ENCODE measurements at regions not wholly inside any gene's neighbourhood (a gene's known extent, or its start where the extent isn't known, plus 50 kb on each side); places are given as distances from the start of the nearest gene placed in this dataset.

- no peaks in the 10 kb centered on the region for H3K27me3 Mint-ChIP-seq
- H3K4me3 Mint-ChIP-seq = no peak overlapping the region
- no peaks in the 10 kb centered on the region for H3K36me3 Mint-ChIP-seq (ENCODE audit: low read depth)
- H3K4me1 Mint-ChIP-seq = no peaks in the 10 kb centered on the region
- no peak for ATAC-seq
- H3K27ac Mint-ChIP-seq = no peak overlapping the region
- no peak for DNase-seq
- H3K9me3 Mint-ChIP-seq = no peaks in the 10 kb centered on the region
These were observed 1358.1 kb downstream of the EFNB2 start for GRCh38 chr13:105177265-105177900.

- Mint-ChIP-seq H3K4me3 (no peak overlapping the region), H3K36me3 (ENCODE audit: low read depth) (no peaks in the 10 kb centered on the region), H3K9me3 (no peaks in the 10 kb centered on the region)
These were observed 1365.0 kb downstream of the EFNB2 start for GRCh38 chr13:105170438-105170837.

GRCh38 chr13:105168295-105168694, 1367.2 kb downstream of the EFNB2 start:
- no peaks in the 10 kb centered on the region for H3K9me3 Mint-ChIP-seq
- no peak for ATAC-seq

More at GRCh38 chr13:105170438-105170837, 1365.0 kb downstream of the EFNB2 start:
- Mint-ChIP-seq H3K27ac (no peak overlapping the region), H3K27me3 (no peaks in the 10 kb centered on the region), H3K4me1 (no peaks in the 10 kb centered on the region)
- ATAC-seq (no peak), DNase-seq (no peak)

GRCh38 chr13:105167385-105167784, 1368.1 kb downstream of the EFNB2 start:
- ATAC-seq = no peak
- H3K27ac Mint-ChIP-seq = no peak overlapping the region
- no peak overlapping the region for H3K4me3 Mint-ChIP-seq
- H3K36me3 Mint-ChIP-seq (ENCODE audit: low read depth) = no peaks in the 10 kb centered on the region
- no peaks in the 10 kb centered on the region for H3K27me3 Mint-ChIP-seq
- DNase-seq = no peak
- no peaks in the 10 kb centered on the region for H3K4me1 Mint-ChIP-seq
- no peaks in the 10 kb centered on the region for H3K9me3 Mint-ChIP-seq

More at GRCh38 chr13:105168295-105168694, 1367.2 kb downstream of the EFNB2 start:
- DNase-seq = no peak
- Mint-ChIP-seq H3K36me3 (ENCODE audit: low read depth) (no peaks in the 10 kb centered on the region), H3K27me3 (no peaks in the 10 kb centered on the region), H3K27ac (no peak overlapping the region), H3K4me1 (no peaks in the 10 kb centered on the region), H3K4me3 (no peak overlapping the region)

GRCh38 chr13:105165449-105166125, 1369.9 kb downstream of the EFNB2 start:
- Mint-ChIP-seq H3K4me1 (no peaks in the 10 kb centered on the region), H3K4me3 (no peak overlapping the region), H3K36me3 (ENCODE audit: low read depth) (no peaks in the 10 kb centered on the region), H3K9me3 (no peaks in the 10 kb centered on the region), H3K27me3 (no peaks in the 10 kb centered on the region), H3K27ac (no peak overlapping the region)
- no peak for ATAC-seq
- DNase-seq = no peak

GRCh38 chr13:105159841-105160240, 1375.6 kb downstream of the EFNB2 start:
- Mint-ChIP-seq H3K36me3 (ENCODE audit: low read depth) (no peaks in the 10 kb centered on the region), H3K27me3 (no peaks in the 10 kb centered on the region), H3K4me3 (no peak overlapping the region), H3K4me1 (no peaks in the 10 kb centered on the region), H3K27ac (no peak overlapping the region), H3K9me3 (no peaks in the 10 kb centered on the region)
- no peak for ATAC-seq
- DNase-seq = no peak

GRCh38 chr13:105153611-105154010, 1381.9 kb downstream of the EFNB2 start:
- no peak for DNase-seq
- H3K4me1 Mint-ChIP-seq = no peaks in the 10 kb centered on the region

GRCh38 chr13:105151639-105152038, 1383.8 kb downstream of the EFNB2 start:
- H3K9me3 Mint-ChIP-seq = no peaks in the 10 kb centered on the region
- H3K36me3 Mint-ChIP-seq (ENCODE audit: low read depth) = no peaks in the 10 kb centered on the region
- ATAC-seq (no peak), DNase-seq (no peak)
- peaks cover 5% of the 10 kb centered on the region for H3K27me3 Mint-ChIP-seq
- H3K4me3 Mint-ChIP-seq = no peak overlapping the region
- H3K4me1 Mint-ChIP-seq = no peaks in the 10 kb centered on the region
- no peak overlapping the region for H3K27ac Mint-ChIP-seq

More at GRCh38 chr13:105153611-105154010, 1381.9 kb downstream of the EFNB2 start:
- Mint-ChIP-seq H3K27me3 (peaks cover 5% of the 10 kb centered on the region), H3K4me3 (no peak overlapping the region), H3K27ac (no peak overlapping the region), H3K9me3 (no peaks in the 10 kb centered on the region), H3K36me3 (ENCODE audit: low read depth) (no peaks in the 10 kb centered on the region)
- ATAC-seq = no peak

GRCh38 chr13:105147461-105147860, 1388.0 kb downstream of the EFNB2 start:
- Mint-ChIP-seq H3K4me1 (no peaks in the 10 kb centered on the region), H3K27me3 (peaks cover 5% of the 10 kb centered on the region), H3K4me3 (no peak overlapping the region), H3K9me3 (no peaks in the 10 kb centered on the region), H3K27ac (no peak overlapping the region), H3K36me3 (ENCODE audit: low read depth) (no peaks in the 10 kb centered on the region)
- no peak for ATAC-seq
- no peak for DNase-seq

GRCh38 chr13:105144936-105145335, 1390.5 kb downstream of the EFNB2 start:
- Mint-ChIP-seq H3K27ac (no peak overlapping the region), H3K9me3 (no peaks in the 10 kb centered on the region), H3K4me3 (no peak overlapping the region), H3K27me3 (no peaks in the 10 kb centered on the region), H3K4me1 (peaks cover 7% of the 10 kb centered on the region), H3K36me3 (ENCODE audit: low read depth) (no peaks in the 10 kb centered on the region)
- ATAC-seq = no peak
- no peak for DNase-seq

- no peaks in the 10 kb centered on the region for H3K27me3 Mint-ChIP-seq
- H3K4me3 Mint-ChIP-seq = no peak overlapping the region
- DNase-seq = no peak
- H3K4me1 Mint-ChIP-seq = peaks cover 17% of the 10 kb centered on the region
- ATAC-seq = no peak
- no peaks in the 10 kb centered on the region for H3K9me3 Mint-ChIP-seq
- H3K27ac Mint-ChIP-seq = no peak overlapping the region
- H3K36me3 Mint-ChIP-seq (ENCODE audit: low read depth) = no peaks in the 10 kb centered on the region
These were observed 1391.4 kb downstream of the EFNB2 start for GRCh38 chr13:105144020-105144419.

GRCh38 chr13:105142556-105142955, 1392.9 kb downstream of the EFNB2 start:
- Mint-ChIP-seq H3K9me3 (no peaks in the 10 kb centered on the region), H3K4me1 (peaks cover 19% of the 10 kb centered on the region), H3K4me3 (no peak overlapping the region), H3K27me3 (no peaks in the 10 kb centered on the region), H3K36me3 (ENCODE audit: low read depth) (no peaks in the 10 kb centered on the region), H3K27ac (no peak overlapping the region)
- no peak for ATAC-seq
- no peak for DNase-seq

GRCh38 chr13:105139380-105140285, 1395.8 kb downstream of the EFNB2 start:
- Mint-ChIP-seq H3K4me1 (peaks cover 19% of the 10 kb centered on the region), H3K27ac (peak overlapping the region; percentile 96), H3K36me3 (ENCODE audit: low read depth) (no peaks in the 10 kb centered on the region), H3K9me3 (no peaks in the 10 kb centered on the region), H3K27me3 (no peaks in the 10 kb centered on the region), H3K4me3 (peak overlapping the region; percentile 85)
- DNase-seq = peak; percentile 50
- peak; percentile 90 for ATAC-seq

GRCh38 chr13:105139048-105139379, 1396.4 kb downstream of the EFNB2 start:
- Mint-ChIP-seq H3K27ac (peak overlapping the region; percentile 96), H3K4me1 (peaks cover 19% of the 10 kb centered on the region), H3K27me3 (no peaks in the 10 kb centered on the region), H3K36me3 (ENCODE audit: low read depth) (no peaks in the 10 kb centered on the region), H3K4me3 (peak overlapping the region; percentile 85), H3K9me3 (no peaks in the 10 kb centered on the region)
- DNase-seq = no peak
- peak; percentile 5 for ATAC-seq
